A673 (cell line): ENCODE measurements at regions not wholly inside any gene's neighbourhood (a gene's known extent, or its start where the extent isn't known, plus 50 kb on each side); places are given as distances from the start of the nearest gene placed in this dataset.

Experiments
- CTCF ChIP-seq: fragments of 300-800, 200-600 bp; sonication (generic); conservative IDR thresholded peaks from 2 replicates; pipeline ENCODE4 v1.5.1; 2017; ENCODE audit warnings: low read depth, mild to moderate bottlenecking, antibody characterized with exemption, low read length, moderate library complexity, mixed read lengths
- EZH2 ChIP-seq: fragments of 200-600 bp; sonication (generic); IDR thresholded peaks from 2 replicates; pipeline ENCODE4 v1.6.1; 2017; ENCODE audit warnings: borderline replicate concordance, low read depth, mild to moderate bottlenecking, mixed read lengths, antibody characterized with exemption, low read length; ENCODE audit not compliant: poor library complexity, severe bottlenecking

GRCh38 chr6:150304429-150304828, 64.4 kb upstream of the IYD start:
- TF ChIP-seq CTCF (no peak), EZH2 (no peak)
